GM18520 (cell line): ENCODE measurements at regions not wholly inside any gene's neighbourhood (a gene's known extent, or its start where the extent isn't known, plus 50 kb on each side); places are given as distances from the start of the nearest gene placed in this dataset.

Source experiments
- ATAC-seq: cut with Tn5 transposase; IDR thresholded peaks from one replicate; pipeline ENCODE4 v1.9.1; 2021; ENCODE audit not compliant: unreplicated experiment

GRCh38 chr9:38229504-38230155 is 160.6 kb upstream of the SHB start:
- ATAC-seq, result no peak

- no peak for ATAC-seq
Measured at GRCh38 chr9:38229104-38229500, 160.1 kb upstream of the SHB start.

DNA sequence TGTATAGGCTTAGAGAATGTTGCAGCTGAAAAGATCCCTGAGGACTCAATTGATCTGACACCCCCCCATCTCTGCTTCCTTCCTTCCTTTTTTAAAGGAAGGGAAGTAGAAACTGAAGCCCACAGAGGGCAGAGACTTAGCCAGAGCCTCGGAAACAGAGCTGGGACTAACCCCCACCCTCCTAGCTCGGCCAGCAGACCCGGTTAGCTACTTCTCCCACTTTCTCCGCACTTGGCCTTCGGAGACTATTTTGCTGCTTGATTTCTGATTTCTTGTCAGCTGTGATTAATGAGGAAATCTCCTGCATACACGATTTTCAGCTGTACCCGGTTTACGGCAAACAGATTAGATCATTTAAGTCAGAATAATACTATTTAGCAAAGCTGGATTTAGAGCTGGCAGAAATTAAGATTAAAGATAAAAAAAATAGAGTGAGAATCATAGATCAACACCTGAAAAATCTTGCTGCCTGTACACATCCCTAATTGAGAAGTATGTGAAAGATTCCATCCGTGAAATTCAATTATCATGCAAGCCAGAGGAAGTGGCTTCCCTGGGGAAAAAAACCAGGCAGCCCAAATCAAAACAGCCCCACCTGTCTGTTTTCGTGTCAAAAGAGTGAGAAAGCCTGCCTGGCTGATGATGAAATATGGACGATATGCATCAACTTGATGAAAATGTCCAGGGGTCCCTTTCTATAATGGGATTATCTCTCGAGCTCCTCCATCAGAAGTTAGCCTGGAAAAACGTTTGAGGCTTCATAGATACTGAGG is 159.5 kb upstream of the SHB start:
- no peak for ATAC-seq

DNA sequence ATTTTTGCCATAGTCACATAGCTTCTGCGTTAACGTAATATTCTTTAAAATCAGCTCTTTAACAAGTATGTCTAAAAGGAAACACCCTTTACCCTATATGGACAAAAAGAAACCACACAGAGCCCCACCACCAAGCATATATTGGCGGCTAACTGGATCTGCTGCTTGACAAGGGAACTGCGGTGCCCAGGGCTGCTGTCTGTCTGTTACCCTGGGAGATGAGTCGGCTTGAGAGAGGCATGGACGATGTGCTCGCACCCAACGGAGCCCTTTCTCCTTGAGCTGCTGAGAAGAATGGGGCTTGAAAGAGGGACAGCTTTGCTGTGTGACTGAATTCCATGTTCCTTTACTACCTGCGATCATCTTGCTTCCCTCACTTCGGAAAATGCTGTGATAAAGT is 158.6 kb upstream of the SHB start:
- no peak for ATAC-seq

- ATAC-seq, result no peak
Measured at GRCh38 chr9:38227061-38227540, 158.1 kb upstream of the SHB start.

DNA sequence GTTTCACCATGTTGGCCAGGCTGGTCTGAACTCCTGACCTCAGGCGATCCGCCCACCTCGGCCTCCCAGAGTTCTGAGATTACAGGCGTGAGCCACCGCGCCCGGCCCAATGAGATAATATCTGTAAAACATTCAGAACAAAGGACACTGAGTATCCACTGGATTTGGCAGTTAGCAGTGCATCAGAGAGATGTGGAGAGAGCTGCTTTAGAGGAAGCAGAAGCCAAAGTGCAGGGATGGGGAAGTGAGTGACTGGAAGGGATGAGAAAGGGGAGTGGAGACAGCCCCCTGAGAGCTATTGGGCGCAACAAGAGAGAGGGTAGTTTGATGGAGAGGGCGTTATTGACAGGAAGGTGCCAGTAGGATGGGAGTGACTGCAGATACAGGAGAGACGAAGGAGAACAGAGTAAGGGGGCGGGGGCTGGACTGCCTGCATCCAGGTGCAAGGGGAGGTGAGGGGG is 157.5 kb upstream of the SHB start:
- ATAC-seq, result no peak

GRCh38 chr9:38224941-38225340 is 155.9 kb upstream of the SHB start:
- ATAC-seq, result no peak

GRCh38 chr9:38216572-38216971 is 147.5 kb upstream of the SHB start:
- no peak for ATAC-seq

DNA sequence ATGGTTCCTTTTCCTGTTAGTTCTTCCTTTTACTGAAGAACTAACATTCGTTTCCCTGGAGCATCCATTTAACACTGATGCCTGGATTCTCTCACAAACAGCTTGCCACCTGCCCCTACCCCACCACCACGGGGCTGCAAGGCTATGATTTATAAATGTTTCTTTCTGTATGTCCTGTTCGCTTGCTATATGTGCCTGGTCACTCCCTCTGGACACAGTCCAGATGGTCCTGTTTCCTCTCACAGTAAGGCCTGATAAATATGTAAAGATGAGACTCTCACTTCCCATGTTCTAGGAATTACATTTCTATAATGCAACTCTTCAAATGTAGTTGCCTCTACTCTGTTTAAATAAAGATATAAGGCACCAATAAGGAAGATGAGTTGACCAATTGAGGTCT is 146.4 kb upstream of the SHB start:
- no peak for ATAC-seq

- ATAC-seq, result no peak
Measured at GRCh38 chr9:38214432-38214831, 145.4 kb upstream of the SHB start.

DNA sequence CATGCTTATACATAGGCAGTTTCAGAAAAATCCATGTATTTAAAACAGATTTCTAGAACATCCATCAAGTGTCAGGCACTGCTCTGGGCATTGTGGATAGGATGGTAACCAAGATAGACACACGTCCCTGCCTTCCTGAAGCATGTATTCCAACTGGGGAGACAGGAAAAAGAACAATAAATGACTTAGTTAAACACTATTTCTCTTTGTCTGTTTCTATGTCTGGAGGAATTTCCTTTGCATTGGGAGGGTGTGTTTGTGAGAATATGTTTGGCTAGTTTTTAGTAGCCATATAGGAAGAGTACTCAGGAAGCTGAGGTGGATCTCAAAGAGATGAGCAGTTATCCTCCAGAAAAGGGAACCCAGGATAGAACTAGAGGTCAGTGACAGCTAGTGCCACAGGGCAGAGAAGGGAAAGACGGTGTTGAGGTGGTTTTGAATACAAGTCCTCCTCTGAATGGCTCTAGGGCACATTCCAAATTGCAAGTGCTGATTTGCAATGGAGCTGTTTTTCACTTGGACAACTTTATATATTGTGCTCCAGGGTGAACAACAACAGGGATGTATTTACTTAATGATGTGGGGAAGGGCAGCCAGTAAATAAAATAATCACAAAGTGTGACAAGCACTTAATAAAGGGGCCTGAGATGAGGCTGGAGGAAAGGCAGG is 144.7 kb upstream of the SHB start:
- ATAC-seq, result no peak

GRCh38 chr9:38212016-38212415 is 143.0 kb upstream of the SHB start:
- no peak for ATAC-seq

DNA sequence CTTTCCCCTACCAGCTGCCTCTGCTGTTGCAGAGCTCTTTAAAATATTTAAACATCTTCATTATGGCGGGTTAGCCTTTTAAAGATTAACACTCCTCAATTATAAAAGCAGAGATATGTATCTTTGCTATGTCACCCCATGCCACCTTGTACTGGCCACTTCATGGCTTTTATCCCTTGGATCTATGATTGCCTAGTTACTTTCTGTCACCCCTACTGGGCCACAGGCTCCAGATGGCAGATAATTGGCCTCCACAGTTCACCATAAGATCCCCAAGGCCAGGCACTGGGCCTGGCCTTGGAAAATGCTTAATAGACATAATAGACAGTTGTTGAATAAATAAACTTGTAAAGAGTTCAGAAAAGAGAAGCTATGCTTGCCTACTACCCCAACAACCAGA is 142.0 kb upstream of the SHB start:
- ATAC-seq, result no peak

DNA sequence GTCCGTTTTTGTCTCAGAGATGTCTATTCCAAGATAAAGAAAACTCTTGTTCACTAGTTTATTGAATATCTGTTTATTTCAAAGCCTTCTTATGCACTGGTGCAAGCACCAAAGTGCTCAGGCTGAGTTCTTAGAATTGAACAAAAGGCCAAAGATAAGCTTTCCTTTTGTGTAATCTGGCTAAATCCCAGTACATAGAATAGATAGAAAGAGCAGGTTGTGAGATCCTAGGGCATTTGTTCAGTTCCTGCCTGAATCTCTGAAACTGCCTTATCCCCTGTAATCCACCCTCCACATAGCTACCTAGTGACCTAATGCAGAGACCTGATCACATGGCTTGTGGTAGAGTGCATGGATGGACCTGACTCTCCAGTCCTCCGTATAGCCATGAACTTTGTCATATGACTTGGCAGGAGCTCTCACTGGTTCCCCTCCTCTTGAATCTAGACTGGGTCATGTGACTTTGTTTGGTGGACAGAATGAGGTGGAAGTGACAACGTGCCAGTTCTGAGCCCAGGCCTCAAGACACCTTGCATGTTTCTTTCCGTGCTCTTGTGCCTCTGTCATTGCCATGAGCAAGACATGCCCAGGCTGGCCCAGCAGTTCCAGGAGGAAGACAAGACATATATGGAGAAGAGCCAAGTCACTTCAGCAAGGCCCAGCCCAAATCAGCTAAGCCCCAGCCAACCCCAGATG is 139.3 kb upstream of the SHB start:
- ATAC-seq, result no peak

DNA sequence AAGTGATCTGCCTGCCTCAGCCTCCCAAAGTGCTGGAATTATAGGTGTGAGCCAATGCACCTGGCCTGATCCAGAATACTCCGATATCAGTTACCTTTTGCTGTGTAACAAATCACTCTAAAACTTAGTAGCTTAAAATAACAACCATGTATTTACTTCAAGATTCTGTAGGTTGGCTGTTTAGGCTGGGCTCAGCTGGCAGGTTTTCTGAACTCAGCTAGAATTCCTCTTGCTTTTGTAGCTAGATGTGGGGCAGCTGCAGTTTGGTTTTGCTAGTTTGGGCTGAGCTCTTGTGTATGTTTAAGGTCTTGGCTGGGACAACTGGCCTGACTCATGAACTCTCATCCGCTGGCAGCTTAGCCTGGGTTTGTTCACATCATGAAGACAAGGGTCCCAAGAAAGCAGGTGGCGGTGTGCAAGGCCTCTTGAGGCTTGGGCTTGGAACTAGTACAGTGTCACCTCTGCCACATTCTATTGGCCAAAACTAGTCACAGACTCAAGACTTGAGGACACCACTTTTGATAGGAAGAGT is 138.3 kb upstream of the SHB start:
- no peak for ATAC-seq

- no peak for ATAC-seq
Measured at GRCh38 chr9:38205279-38205678, 136.3 kb upstream of the SHB start.

DNA sequence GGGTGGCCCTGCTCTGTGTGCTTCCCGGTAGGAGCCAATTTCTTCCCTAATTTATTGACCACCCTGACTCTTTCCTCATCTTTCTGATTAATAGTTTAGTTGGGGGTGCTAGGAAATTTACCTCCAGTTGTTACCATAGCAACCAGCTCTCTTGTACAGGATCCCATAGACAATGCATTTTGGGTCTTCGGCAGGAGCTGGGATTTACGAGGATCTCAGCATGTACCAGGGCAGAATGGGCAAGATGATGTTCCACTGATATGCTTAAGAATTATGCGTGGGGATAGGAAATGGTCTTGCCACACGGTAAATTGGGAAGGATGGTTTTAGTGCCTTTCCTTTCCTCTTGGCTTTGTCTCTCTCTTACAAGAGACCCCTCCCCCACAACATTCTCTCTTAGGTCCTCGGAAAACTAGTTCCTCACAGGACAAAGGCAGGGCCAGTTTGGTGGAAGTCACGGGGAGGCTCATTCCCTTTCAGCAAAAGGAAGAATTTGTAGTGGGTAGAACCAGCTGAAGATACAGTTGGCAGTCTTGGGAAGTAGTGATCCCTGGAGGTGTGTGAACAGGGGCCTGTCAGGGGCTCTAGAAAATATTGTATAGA is 133.4 kb upstream of the SHB start:
- no peak for ATAC-seq

- ATAC-seq, result no peak
Measured at GRCh38 chr9:38201844-38202243, 132.8 kb upstream of the SHB start.

DNA sequence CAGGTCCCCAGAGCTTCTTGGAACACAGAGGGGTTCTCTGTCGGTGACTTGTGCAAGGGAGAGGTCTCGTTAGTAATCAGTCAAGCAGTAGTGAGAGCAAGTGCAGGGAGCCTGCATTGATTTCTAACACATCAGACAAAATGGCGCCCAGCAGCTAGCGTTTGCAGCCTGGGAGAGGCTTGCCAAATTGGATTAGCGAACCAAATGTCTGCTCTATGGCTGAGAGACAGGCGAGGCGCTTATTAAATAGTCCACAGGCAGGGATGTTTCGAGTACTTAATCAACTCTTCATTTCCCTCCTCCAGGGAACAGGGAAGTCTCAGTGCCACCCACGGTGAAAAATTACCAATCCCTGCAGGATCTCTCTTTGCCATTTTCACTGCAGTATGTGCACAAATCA is 131.4 kb upstream of the SHB start:
- ATAC-seq, result no peak

DNA sequence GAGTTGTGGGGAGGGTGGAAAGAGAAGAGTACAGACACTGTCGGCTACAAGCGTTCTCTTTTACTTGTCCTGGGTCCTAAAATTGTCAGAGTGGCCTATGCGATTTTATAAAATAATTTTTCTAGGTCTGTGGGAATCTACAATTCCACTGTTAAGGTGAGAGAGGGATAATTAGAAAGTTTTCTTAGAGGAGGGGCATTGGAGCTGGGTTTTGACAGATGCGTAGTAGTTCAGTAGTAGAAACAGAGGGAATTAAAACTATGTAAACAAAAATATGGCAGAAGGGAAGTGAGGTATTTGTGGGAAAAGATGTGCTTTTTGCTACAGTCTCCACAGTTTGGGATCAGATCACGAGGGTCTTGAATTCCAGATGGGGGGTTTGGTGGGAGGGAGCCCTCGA is 129.1 kb upstream of the SHB start:
- ATAC-seq, result no peak

- no peak for ATAC-seq
Measured at GRCh38 chr9:38196714-38197113, 127.7 kb upstream of the SHB start.
